ENCODE measurements at regions not wholly inside any gene's neighbourhood (a gene's known extent, or its start where the extent isn't known, plus 50 kb on each side); places are given as distances from the start of the nearest gene placed in this dataset.

GRCh38 chr11:101803651-101804050, 111.2 kb upstream of the CEP126 start:
- TF ChIP-seq MAX (IDR thresholded peaks at IDR 0.05) = no peak
- no peak for TF ChIP-seq REST (IDR thresholded peaks at IDR 0.05; ENCODE audit: low read depth)
- TF ChIP-seq CEBPB (IDR thresholded peaks at IDR 0.05) = no peak
- no peak for TF ChIP-seq CREB1 (IDR thresholded peaks at IDR 0.05; ENCODE audit: low read depth)
- no peak for TF ChIP-seq TAF1 (IDR thresholded peaks at IDR 0.05; ENCODE audit: low read depth)
- TF ChIP-seq EP300 (IDR thresholded peaks at IDR 0.05; ENCODE audit: borderline replicate concordance) = no peak
- TF ChIP-seq TEAD4 (IDR thresholded peaks at IDR 0.05) = no peak
- no peak for TF ChIP-seq RAD21 (IDR thresholded peaks at IDR 0.05; ENCODE audit: low read depth)
- no peak for TF ChIP-seq EGR1 (IDR thresholded peaks at IDR 0.05)
- TF ChIP-seq FOXM1 (IDR thresholded peaks at IDR 0.05; ENCODE audit: borderline replicate concordance, low read depth) = no peak
- no peak for TF ChIP-seq USF1 (IDR thresholded peaks at IDR 0.05)
- TF ChIP-seq NFIC (IDR thresholded peaks at IDR 0.05) = no peak
- no peak for TF ChIP-seq YY1 (IDR thresholded peaks at IDR 0.05; ENCODE audit: low read depth)

Measured in Ishikawa (cell line).